Body of pancreas (tissue), 4 donors: ENCODE measurements at regions not wholly inside any gene's neighbourhood (a gene's known extent, or its start where the extent isn't known, plus 50 kb on each side); places are given as distances from the start of the nearest gene placed in this dataset.

ENCODE experiments used
- CTCF ChIP-seq, 7 experiments: fragments of 450-650 bp in 4 of 7; fragments of 200-600 bp in 3 of 7; sonication (generic) in 3 of 7; IDR thresholded peaks; one replicate each; pipeline ENCODE4 v1.5.1; 2016 to 2019; ENCODE audit warnings: antibody characterized with exemption in 7 of 7
- POLR2A ChIP-seq, 3 donors: fragments of 450-650 bp; IDR thresholded peaks; one replicate each; pipeline ENCODE4 v1.6.1; 2016; ENCODE audit warnings: antibody characterized with exemption in 3 of 3, mild to moderate bottlenecking in 2 of 3

- TF ChIP-seq CTCF (IDR thresholded peaks at IDR 0.05) (no peak), POLR2A (IDR thresholded peaks at IDR 0.05) (no peak)
These were observed 70.5 kb upstream of the DHX40 start for GRCh38 chr17:59494757-59495368.
